ENCODE measurements at regions not wholly inside any gene's neighbourhood (a gene's known extent, or its start where the extent isn't known, plus 50 kb on each side); places are given as distances from the start of the nearest gene placed in this dataset.

DNA sequence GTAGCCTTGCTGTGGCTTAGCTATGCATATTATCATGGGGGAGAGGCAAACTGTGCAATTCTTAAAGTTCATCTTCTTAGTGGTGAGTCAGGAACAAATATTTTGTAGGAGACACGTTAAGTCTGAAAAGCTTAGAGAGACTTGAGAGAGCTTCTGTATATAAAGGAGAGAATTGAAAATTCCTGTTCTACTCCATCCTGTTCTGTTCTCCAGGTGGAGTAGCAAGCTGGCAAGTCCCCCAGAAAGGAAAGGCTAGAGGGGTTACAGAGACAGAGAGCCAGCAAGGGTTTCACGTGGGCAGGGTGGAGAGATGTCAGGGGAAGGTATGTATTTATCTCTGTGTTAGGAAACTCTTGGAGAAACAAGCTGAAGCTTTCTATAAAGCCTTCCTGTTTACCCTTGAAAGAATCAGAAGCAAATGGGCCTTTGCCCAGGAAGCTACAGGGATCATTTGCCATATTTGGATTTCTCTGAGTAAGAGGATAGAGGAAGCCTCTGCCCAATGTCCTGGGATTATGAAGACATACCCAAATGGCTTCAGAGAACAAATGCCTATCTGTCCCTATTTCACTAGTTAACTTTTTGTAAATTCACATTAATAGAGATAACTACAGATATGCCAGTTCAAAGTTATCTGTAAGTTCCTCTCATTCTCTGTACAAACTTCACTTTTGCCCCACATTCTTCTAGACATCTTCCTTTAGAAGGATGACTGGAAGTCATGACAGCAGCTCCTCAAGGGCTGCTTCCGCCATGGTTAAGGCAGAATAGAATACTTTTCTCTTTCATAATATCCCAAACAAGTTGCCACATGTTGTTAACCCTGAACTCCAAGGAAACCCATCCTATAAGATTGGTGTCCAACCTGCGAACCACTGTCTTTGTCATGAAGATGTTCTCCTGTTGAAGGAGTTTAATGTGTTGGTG is 126.7 kb upstream of the NEDD9 start:
- no peak for DNase-seq (ENCODE audit: low read depth)

- no peak for DNase-seq (ENCODE audit: low read depth)
Measured at GRCh38 chr6:11357285-11357684, 124.8 kb upstream of the NEDD9 start.

GRCh38 chr6:11356404-11357155 is 124.1 kb upstream of the NEDD9 start:
- no peak for DNase-seq (ENCODE audit: low read depth)

DNA sequence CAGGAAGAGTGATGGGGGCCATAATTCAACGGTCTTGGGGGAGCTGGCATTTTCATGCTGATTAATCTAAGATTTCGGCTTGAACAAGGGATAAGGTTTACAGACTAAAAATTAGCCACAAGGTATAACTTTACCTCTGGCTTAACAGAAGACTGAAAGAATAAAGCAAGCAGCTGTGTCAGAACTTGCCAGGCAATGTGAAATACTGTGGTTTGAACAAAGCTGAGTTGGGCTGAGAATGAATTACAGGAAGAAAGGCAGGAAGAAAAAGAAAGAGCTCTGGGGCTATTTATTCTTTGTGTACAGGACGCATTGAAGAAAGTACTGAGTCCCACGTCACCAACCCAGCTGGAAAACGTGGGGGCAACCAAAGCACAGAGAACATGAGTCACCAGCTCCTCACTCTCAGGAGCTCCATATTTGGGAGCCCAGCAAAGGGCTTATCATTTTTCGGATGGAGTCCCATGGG is 121.5 kb upstream of the NEDD9 start:
- DNase-seq (ENCODE audit: low read depth), result no peak

GRCh38 chr6:11350294-11350693 is 117.8 kb upstream of the NEDD9 start:
- DNase-seq (ENCODE audit: low read depth), result no peak

GRCh38 chr6:11349880-11350279 is 117.4 kb upstream of the NEDD9 start:
- DNase-seq (ENCODE audit: low read depth), result no peak

GRCh38 chr6:11346516-11346915 is 114.0 kb upstream of the NEDD9 start:
- no peak for DNase-seq (ENCODE audit: low read depth)

DNA sequence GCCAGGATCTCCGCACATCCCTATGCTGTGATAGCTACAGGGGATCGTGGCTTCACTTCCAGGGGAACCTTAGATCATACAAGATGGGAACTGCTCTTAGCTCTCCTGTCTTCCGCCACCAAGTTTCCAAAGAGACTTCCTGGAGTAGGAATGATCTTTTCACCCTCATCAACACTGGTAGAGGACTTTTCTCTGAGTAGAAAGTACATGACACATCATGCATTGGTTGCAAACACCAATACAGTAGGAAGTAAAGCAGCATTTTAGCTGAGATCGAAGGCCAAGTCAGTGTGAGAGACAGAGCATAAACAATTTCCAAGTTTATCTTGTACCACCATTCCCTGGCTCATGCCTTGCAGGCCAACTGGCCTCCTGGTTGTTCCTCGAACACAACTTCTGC is 113.1 kb upstream of the NEDD9 start:
- no peak for DNase-seq (ENCODE audit: low read depth)

GRCh38 chr6:11343963-11344723 is 111.7 kb upstream of the NEDD9 start:
- DNase-seq (ENCODE audit: low read depth), result no peak

DNA sequence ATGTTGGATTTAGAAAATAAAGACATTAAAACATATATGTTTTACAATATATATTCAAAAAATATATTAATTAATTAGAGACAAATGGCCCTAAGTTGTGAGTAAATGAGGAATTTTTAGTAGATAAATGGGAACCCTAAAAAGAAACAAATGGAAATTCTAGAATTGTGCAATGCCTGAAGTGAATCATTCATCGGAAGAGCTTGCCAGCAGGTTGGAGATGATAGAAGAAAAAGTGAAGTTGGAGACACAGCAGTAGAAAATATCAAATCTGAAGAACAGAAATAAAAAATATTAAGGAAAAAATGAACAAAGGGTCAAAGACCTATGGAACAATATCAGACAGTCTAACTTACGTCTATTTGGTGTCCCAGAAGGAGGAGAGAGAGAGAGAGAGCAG is 109.4 kb upstream of the NEDD9 start:
- DNase-seq (ENCODE audit: low read depth), result no peak

DNA sequence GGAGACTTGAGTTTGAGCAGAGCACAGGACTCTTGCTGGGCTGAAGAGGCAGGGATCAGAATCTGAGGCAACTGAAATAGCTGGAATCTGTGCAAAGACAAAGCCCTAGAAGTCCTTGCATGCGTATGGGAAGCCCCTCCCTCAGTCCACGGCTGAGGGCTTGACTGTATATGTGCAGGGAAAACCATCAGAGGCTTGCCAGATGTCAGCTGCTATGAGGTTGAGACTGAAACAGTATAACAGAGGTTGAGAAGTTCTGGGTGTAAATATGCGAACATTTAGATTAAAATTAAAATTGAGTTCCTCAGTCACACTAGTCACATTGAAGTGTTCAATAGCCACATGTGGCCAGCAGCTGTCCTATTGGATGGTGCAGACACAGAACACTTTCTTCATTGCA is 108.8 kb upstream of the NEDD9 start:
- no peak for DNase-seq (ENCODE audit: low read depth)

DNA sequence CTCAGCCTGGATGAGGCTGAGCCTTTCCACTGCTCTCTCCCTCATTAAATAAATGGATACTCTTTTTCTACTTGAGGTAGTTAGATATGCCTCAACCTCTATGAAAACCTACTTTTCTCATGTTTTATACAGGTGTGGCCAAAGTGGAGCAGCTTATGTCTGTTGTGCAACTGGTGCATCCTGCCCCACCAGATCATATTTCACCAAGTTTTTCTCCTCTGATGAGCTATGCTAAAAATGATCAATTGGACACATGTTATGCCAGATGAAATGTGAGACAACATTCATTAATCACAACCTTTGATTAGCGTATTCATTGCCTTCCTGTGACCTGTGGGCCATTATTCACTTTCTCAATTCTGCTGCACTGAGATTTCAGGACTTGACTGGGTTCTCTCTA is 106.9 kb upstream of the NEDD9 start:
- DNase-seq (ENCODE audit: low read depth), result no peak

- DNase-seq (ENCODE audit: low read depth), result no peak
Measured at GRCh38 chr6:11337306-11337705, 104.8 kb upstream of the NEDD9 start.

DNA sequence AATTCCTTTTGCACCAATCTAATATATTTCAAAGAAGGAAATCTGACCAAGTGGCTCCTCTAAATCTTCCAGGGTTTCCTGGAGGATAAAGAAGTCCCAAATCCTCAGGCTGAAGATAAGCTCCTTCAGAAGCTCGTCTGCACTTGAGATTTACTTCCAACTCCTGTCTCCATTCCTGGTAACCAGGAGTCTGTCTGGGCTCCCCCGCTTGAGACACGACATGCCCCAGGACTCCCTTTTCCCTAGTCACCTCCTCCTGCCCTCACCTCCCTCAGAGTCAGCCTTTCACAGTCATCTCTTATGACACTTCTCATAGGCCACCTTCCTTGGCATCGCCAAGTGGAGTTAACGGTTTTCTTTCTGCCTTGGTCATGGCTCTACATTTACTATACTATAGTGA is 103.4 kb upstream of the NEDD9 start:
- no peak for DNase-seq (ENCODE audit: low read depth)

- DNase-seq (ENCODE audit: low read depth), result no peak
Measured at GRCh38 chr6:11333132-11333849, 100.8 kb upstream of the NEDD9 start.

GRCh38 chr6:11332463-11332862 is 100.0 kb upstream of the NEDD9 start:
- no peak for DNase-seq (ENCODE audit: low read depth)

GRCh38 chr6:11331111-11331510 is 98.6 kb upstream of the NEDD9 start:
- no peak for DNase-seq (ENCODE audit: low read depth)

- DNase-seq (ENCODE audit: low read depth), result no peak
Measured at GRCh38 chr6:11330413-11330760, 97.9 kb upstream of the NEDD9 start.

DNA sequence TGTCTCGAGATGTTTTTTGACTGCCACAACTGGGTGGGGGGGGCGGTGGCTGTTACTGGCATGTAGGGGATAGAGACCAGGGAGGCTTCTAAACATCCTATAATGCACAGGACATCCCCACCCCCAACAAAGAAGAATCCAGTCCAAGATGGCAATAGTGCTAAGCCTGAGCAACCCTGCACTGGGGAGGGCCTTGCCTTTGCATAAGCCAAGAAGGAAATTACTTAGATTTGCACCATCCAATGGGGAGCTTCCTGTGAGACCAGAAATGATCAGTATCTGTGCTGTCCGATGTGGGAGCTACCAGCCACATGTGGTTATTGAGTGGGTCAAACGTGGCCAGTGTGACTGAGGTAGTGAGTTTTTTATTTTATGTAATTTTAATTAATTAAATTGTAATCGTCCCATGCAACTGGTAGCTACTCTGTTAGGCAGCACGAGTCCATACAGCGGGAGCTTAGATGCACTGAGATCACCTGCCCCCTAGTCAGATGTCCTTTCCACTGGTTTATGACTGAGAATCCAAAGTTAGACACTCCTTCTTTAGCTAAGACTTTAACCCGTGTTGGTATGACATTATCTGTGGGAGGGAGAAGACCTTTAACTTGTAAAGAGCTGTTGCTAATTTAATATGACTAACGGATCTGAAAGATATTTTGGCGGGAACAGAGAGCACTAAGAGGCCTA is 97.4 kb upstream of the NEDD9 start:
- no peak for DNase-seq (ENCODE audit: low read depth)

- DNase-seq (ENCODE audit: low read depth), result no peak
Measured at GRCh38 chr6:11328613-11329247, 96.3 kb upstream of the NEDD9 start.

- DNase-seq (ENCODE audit: low read depth), result no peak
Measured at GRCh38 chr6:11327961-11328360, 95.5 kb upstream of the NEDD9 start.

All from fibroblast of gingiva (primary cell).